Endothelial cell of umbilical vein (primary cell): ENCODE measurements at regions not wholly inside any gene's neighbourhood (a gene's known extent, or its start where the extent isn't known, plus 50 kb on each side); places are given as distances from the start of the nearest gene placed in this dataset.

Experiments
- BruUV-seq: library from RNA; stranded (reverse); fragments of 400-500 nt; replicated peaks from 2 replicates; lab custom pipeline; 2021; lab: Mats Ljungman, UMichigan
- CTCF ChIA-PET: fragments of 300-600, 350-600 bp; sonication (Branson Sonifier 250); formaldehyde crosslinking; loops from one replicate; lab custom pipeline; 2021; ENCODE audit warnings: antibody characterized with exemption, inconsistent platforms; lab: Charles Lee
- POLR2A ChIA-PET: fragments of 300-600, 350-600 bp; sonication (Branson Sonifier 250); formaldehyde crosslinking; loops from one replicate; lab custom pipeline; 2021; ENCODE audit warnings: antibody characterized with exemption, inconsistent platforms; lab: Charles Lee
- DNase-seq: peaks from one replicate; pipeline ENCODE4 v3.0.0-alpha.2; 2011; ENCODE audit warnings: low read depth, low spot score
- FAIRE-seq: peaks from 2 replicates; lab custom pipeline; 2011; peaks lifted over from hg19 to GRCh38; lab: Jason Lieb, UNC
- H2AFZ ChIP-seq: 2 replicates; pipeline ENCODE4 v1.6.0; 2012; ENCODE audit warnings: low read depth, low read length, control low read depth, inconsistent platforms
- H3K27ac ChIP-seq: 2 replicates; pipeline ENCODE4 v1.5.1; 2011; ENCODE audit warnings: low read depth, mild to moderate bottlenecking, control low read depth, low read length, moderate library complexity; ENCODE audit not compliant: insufficient read depth
- H3K27me3 ChIP-seq, 2 experiments: 2 replicates each; pipeline versions ENCODE4 v1.6.0 to v1.6.1; 2011; ENCODE audit warnings: low read length in 2 of 2, mixed read lengths in 1 of 2; ENCODE audit not compliant: control insufficient read depth in 2 of 2, insufficient read depth in 2 of 2
- H3K36me3 ChIP-seq, 2 experiments: 2 replicates in 1 of 2; 3 replicates in 1 of 2; pipeline ENCODE4 v1.5.1; 2011; ENCODE audit warnings: low read length in 2 of 2, mild to moderate bottlenecking in 1 of 2, moderate library complexity in 1 of 2; ENCODE audit not compliant: control insufficient read depth in 2 of 2, insufficient read depth in 2 of 2; ENCODE audit errors: extremely low read depth in 1 of 2
- H3K4me1 ChIP-seq: 3 replicates; pipeline ENCODE4 v1.5.1; 2011; ENCODE audit warnings: mild to moderate bottlenecking, low read length; ENCODE audit not compliant: control insufficient read depth, insufficient read depth; ENCODE audit errors: extremely low read depth
- H3K4me2 ChIP-seq: 2 replicates; pipeline ENCODE4 v1.6.1; 2011; ENCODE audit warnings: low read length, control low read depth, mixed read lengths; ENCODE audit not compliant: insufficient read depth
- H3K4me3 ChIP-seq, 3 experiments: fragments of 200-600 bp in 1 of 3; sonication (generic), shearing (Covaris generic) in 1 of 3; replicated peaks in 1 of 3; 2 replicates each; pipeline ENCODE4 v1.5.1; 2011 to 2016; ENCODE audit warnings: control low read depth in 3 of 3, low read length in 3 of 3, mild to moderate bottlenecking in 2 of 3, inconsistent platforms in 1 of 3, low read depth in 1 of 3, moderate library complexity in 1 of 3; ENCODE audit not compliant: insufficient read depth in 1 of 3
- H3K79me2 ChIP-seq: 2 replicates; pipeline ENCODE4 v1.6.0; 2012; ENCODE audit warnings: low read length, inconsistent platforms; ENCODE audit not compliant: control insufficient read depth, insufficient read depth
- H3K9ac ChIP-seq: replicated peaks from 2 replicates; pipeline ENCODE3; 2011; ENCODE audit warnings: low read length, control low read depth; ENCODE audit not compliant: insufficient read depth; ENCODE audit errors: extremely low read depth
- H3K9me1 ChIP-seq: replicated peaks from 3 replicates; pipeline ENCODE4 v1.6.0; 2011; ENCODE audit warnings: mild to moderate bottlenecking, low read length; ENCODE audit not compliant: control insufficient read depth, insufficient read depth; ENCODE audit errors: extremely low read depth
- H3K9me3 ChIP-seq: replicated peaks from 2 replicates; pipeline ENCODE4 v1.5.1; 2012; ENCODE audit warnings: low read length, inconsistent platforms; ENCODE audit not compliant: control insufficient read depth, insufficient read depth
- H4K20me1 ChIP-seq: replicated peaks from 2 replicates; pipeline ENCODE3; 2011; ENCODE audit warnings: mild to moderate bottlenecking, low read length; ENCODE audit not compliant: control insufficient read depth, insufficient read depth; ENCODE audit errors: extremely low read depth
- EZH2 ChIP-seq: IDR thresholded peaks from 2 replicates; pipeline ENCODE4 v1.6.1; 2012; ENCODE audit warnings: borderline replicate concordance, low read depth, mild to moderate bottlenecking, moderate library complexity, low read length, inconsistent platforms; ENCODE audit not compliant: severe bottlenecking
- FOS ChIP-seq: IDR thresholded peaks from 2 replicates; pipeline ENCODE4 v1.6.1; 2011; ENCODE audit warnings: mild to moderate bottlenecking, low read length, moderate library complexity, borderline replicate concordance; ENCODE audit not compliant: insufficient read depth
- GATA2 ChIP-seq: IDR thresholded peaks from 2 replicates; pipeline ENCODE4 v1.7.0; 2011; ENCODE audit warnings: low read depth, mild to moderate bottlenecking, moderate library complexity, mixed read lengths, low read length; ENCODE audit not compliant: insufficient read length, insufficient read depth
- JUN ChIP-seq: IDR thresholded peaks from 2 replicates; pipeline ENCODE4 v1.6.1; 2011; ENCODE audit warnings: borderline replicate concordance, low read depth; ENCODE audit not compliant: insufficient read length, insufficient read depth
- MAX ChIP-seq: IDR thresholded peaks from 2 replicates; pipeline ENCODE4 v1.6.1; 2011; ENCODE audit not compliant: insufficient read depth, insufficient read length
- MYC ChIP-seq: IDR thresholded peaks from one replicate; pipeline ENCODE4 v1.6.1; 2011; ENCODE audit warnings: mild to moderate bottlenecking, low read depth, low read length
- POLR2A ChIP-seq: IDR thresholded peaks from 2 replicates; pipeline ENCODE4 v1.6.1; 2012; ENCODE audit warnings: low read depth, mild to moderate bottlenecking, control low read depth, low read length
- POLR2AphosphoS5 ChIP-seq: IDR thresholded peaks from 2 replicates; pipeline ENCODE4 v1.6.1; 2012; ENCODE audit warnings: low read depth, mild to moderate bottlenecking, control low read depth, low read length, moderate library complexity; ENCODE audit not compliant: insufficient read depth
- dilution Hi-C: fragments of 300-500 bp; cut with MboI; formaldehyde crosslinking; loops from one replicate; pipeline ENCODE4 v1.15.0; 2019; ENCODE audit warnings: low sequenced_read_pairs; ENCODE audit not compliant: extremely low pct_ligation_motif_present
- intact Hi-C: fragments of 100-400 bp; cut with micrococcal nuclease; formaldehyde crosslinking; loops from one replicate; pipeline ENCODE4 v1.10.0; 2022
- TF ChIP-seq, protein P1 (sequence below), 2 donors: IDR thresholded peaks; 1 replicate in 1 of 2; 2 replicates in 1 of 2; pipeline ENCODE4 v1.5.1; 2011; ENCODE audit warnings: low read length in 2 of 2, mild to moderate bottlenecking in 2 of 2, moderate library complexity in 2 of 2, control low read depth in 1 of 2, inconsistent platforms in 1 of 2, low read depth in 1 of 2; ENCODE audit not compliant: insufficient read depth in 1 of 2; ENCODE audit errors: extremely low read depth in 1 of 2

- CTCF ChIA-PET: no interaction called here
These were observed 75.6 kb upstream of the CPO start for GRCh38 chr2:206863716-206864115.

GRCh38 chr2:206867006-206867405 is 72.3 kb upstream of the CPO start:
- Histone ChIP-seq H2AFZ (no peak overlapping the region), H3K4me3 (no peak overlapping the region), H3K36me3 (no peaks in the 10 kb centered on the region), H3K4me2 (no peak overlapping the region), H3K9ac (no peak overlapping the region), H3K9me1 (no peaks in the 10 kb centered on the region), H4K20me1 (no peaks in the 10 kb centered on the region), H3K27me3 (no peaks in the 10 kb centered on the region), H3K79me2 (no peaks in the 10 kb centered on the region), H3K27ac (no peak overlapping the region), H3K4me1 (no peaks in the 10 kb centered on the region), H3K9me3 (no peaks in the 10 kb centered on the region)
- no TSS peak for BruUV-seq
- ChIA-PET CTCF (no interaction called here), POLR2A (no interaction called here)
- dilution Hi-C loops (no loop called here), intact Hi-C loops (no loop called here)
- DNase-seq: no peak
- TF ChIP-seq, protein P1, sequence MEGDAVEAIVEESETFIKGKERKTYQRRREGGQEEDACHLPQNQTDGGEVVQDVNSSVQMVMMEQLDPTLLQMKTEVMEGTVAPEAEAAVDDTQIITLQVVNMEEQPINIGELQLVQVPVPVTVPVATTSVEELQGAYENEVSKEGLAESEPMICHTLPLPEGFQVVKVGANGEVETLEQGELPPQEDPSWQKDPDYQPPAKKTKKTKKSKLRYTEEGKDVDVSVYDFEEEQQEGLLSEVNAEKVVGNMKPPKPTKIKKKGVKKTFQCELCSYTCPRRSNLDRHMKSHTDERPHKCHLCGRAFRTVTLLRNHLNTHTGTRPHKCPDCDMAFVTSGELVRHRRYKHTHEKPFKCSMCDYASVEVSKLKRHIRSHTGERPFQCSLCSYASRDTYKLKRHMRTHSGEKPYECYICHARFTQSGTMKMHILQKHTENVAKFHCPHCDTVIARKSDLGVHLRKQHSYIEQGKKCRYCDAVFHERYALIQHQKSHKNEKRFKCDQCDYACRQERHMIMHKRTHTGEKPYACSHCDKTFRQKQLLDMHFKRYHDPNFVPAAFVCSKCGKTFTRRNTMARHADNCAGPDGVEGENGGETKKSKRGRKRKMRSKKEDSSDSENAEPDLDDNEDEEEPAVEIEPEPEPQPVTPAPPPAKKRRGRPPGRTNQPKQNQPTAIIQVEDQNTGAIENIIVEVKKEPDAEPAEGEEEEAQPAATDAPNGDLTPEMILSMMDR (IDR thresholded peaks at IDR 0.05; ENCODE audit: extremely low read depth in 1 of 2, insufficient read depth in 1 of 2, low read depth in 1 of 2, low read length in 2 of 2): no peak
- no peak for TF ChIP-seq EZH2
- no peak for TF ChIP-seq MAX
- no peak for TF ChIP-seq JUN
- TF ChIP-seq FOS: no peak
- no peak for TF ChIP-seq POLR2A
- TF ChIP-seq POLR2AphosphoS5: no peak
- no peak for TF ChIP-seq GATA2
- TF ChIP-seq MYC: no peak
- no peak for FAIRE-seq

More at GRCh38 chr2:206863716-206864115, 75.6 kb upstream of the CPO start:
- Histone ChIP-seq H3K27ac (no peak overlapping the region), H3K36me3 (no peaks in the 10 kb centered on the region), H3K27me3 (no peaks in the 10 kb centered on the region), H3K9me3 (no peaks in the 10 kb centered on the region), H2AFZ (no peak overlapping the region), H3K4me2 (no peak overlapping the region), H3K9me1 (no peaks in the 10 kb centered on the region), H3K79me2 (no peaks in the 10 kb centered on the region), H3K9ac (no peak overlapping the region), H3K4me1 (no peaks in the 10 kb centered on the region), H3K4me3 (no peak overlapping the region), H4K20me1 (no peaks in the 10 kb centered on the region)
- DNase-seq: no peak
- intact Hi-C loops: no loop called here
- FAIRE-seq: no peak
- dilution Hi-C loops: no loop called here
- POLR2A ChIA-PET: no interaction called here
- TF ChIP-seq GATA2 (no peak), FOS (no peak), POLR2AphosphoS5 (no peak), MYC (no peak), POLR2A (no peak), JUN (no peak)
- TF ChIP-seq, protein P1 (IDR thresholded peaks at IDR 0.05; ENCODE audit: extremely low read depth in 1 of 2, insufficient read depth in 1 of 2, low read depth in 1 of 2, low read length in 2 of 2): no peak
- no TSS peak for BruUV-seq
